ENCODE measurements at regions not wholly inside any gene's neighbourhood (a gene's known extent, or its start where the extent isn't known, plus 50 kb on each side); places are given as distances from the start of the nearest gene placed in this dataset.

GRCh38 chr5:159642379-159642778 is 273.9 kb upstream of the ADRA1B start:
- TF ChIP-seq, protein P1, sequence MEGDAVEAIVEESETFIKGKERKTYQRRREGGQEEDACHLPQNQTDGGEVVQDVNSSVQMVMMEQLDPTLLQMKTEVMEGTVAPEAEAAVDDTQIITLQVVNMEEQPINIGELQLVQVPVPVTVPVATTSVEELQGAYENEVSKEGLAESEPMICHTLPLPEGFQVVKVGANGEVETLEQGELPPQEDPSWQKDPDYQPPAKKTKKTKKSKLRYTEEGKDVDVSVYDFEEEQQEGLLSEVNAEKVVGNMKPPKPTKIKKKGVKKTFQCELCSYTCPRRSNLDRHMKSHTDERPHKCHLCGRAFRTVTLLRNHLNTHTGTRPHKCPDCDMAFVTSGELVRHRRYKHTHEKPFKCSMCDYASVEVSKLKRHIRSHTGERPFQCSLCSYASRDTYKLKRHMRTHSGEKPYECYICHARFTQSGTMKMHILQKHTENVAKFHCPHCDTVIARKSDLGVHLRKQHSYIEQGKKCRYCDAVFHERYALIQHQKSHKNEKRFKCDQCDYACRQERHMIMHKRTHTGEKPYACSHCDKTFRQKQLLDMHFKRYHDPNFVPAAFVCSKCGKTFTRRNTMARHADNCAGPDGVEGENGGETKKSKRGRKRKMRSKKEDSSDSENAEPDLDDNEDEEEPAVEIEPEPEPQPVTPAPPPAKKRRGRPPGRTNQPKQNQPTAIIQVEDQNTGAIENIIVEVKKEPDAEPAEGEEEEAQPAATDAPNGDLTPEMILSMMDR (IDR thresholded peaks at IDR 0.05; ENCODE audit: extremely low read depth in 1 of 2, insufficient read depth in 1 of 2, low read depth in 1 of 2, low read length in 2 of 2) = no peak
- TF ChIP-seq POLR2AphosphoS5 (IDR thresholded peaks at IDR 0.05; ENCODE audit: insufficient read depth, low read depth, low read length) (no peak), POLR2A (IDR thresholded peaks at IDR 0.05; ENCODE audit: low read depth, low read length) (no peak)
